ENCODE measurements at regions not wholly inside any gene's neighbourhood (a gene's known extent, or its start where the extent isn't known, plus 50 kb on each side); places are given as distances from the start of the nearest gene placed in this dataset.

GRCh38 chr18:46370898-46371297, 266.7 kb downstream of the HAUS1 start:
- H3K4me3 ChIP-seq, result no peak overlapping the region
- no peaks in the 10 kb centered on the region for H3K9me3 ChIP-seq
- H3K27ac ChIP-seq, result no peak overlapping the region
- TF ChIP-seq CTCF (IDR thresholded peaks at IDR 0.05), result no peak
- no peak for DNase-seq
- H3K4me1 ChIP-seq, result no peaks in the 10 kb centered on the region
- H3K36me3 ChIP-seq, result no peaks in the 10 kb centered on the region
- intact Hi-C loops (cut with DNase I; ENCODE audit: low total_unique reads), result no loop called here
- no peaks in the 10 kb centered on the region for H3K27me3 ChIP-seq

- H3K27ac ChIP-seq, result no peak overlapping the region
- intact Hi-C loops (cut with DNase I; ENCODE audit: low total_unique reads), result no loop called here
- no peak for TF ChIP-seq CTCF (IDR thresholded peaks at IDR 0.05)
- H3K4me3 ChIP-seq, result no peak overlapping the region
- no peaks in the 10 kb centered on the region for H3K36me3 ChIP-seq
- DNase-seq, result no peak
- no peaks in the 10 kb centered on the region for H3K9me3 ChIP-seq
- no peaks in the 10 kb centered on the region for H3K27me3 ChIP-seq
- no peaks in the 10 kb centered on the region for H3K4me1 ChIP-seq
Observed at GRCh38 chr18:46372670-46373069, 268.5 kb downstream of the HAUS1 start.

- intact Hi-C loops (cut with DNase I; ENCODE audit: low total_unique reads), result no loop called here
- DNase-seq, result no peak
Observed at GRCh38 chr18:46373131-46373530, 268.9 kb downstream of the HAUS1 start.

GRCh38 chr18:46373791-46374190, 269.6 kb downstream of the HAUS1 start:
- Histone ChIP-seq H3K27ac (no peak overlapping the region), H3K36me3 (no peaks in the 10 kb centered on the region), H3K9me3 (no peaks in the 10 kb centered on the region), H3K4me3 (no peak overlapping the region), H3K27me3 (no peaks in the 10 kb centered on the region), H3K4me1 (no peaks in the 10 kb centered on the region)
- no peak for TF ChIP-seq CTCF (IDR thresholded peaks at IDR 0.05)
- intact Hi-C loops (cut with DNase I; ENCODE audit: low total_unique reads), result no loop called here
- DNase-seq, result no peak

More at GRCh38 chr18:46373131-46373530, 268.9 kb downstream of the HAUS1 start:
- TF ChIP-seq CTCF (IDR thresholded peaks at IDR 0.05), result no peak
- Histone ChIP-seq H3K9me3 (no peaks in the 10 kb centered on the region), H3K4me3 (no peak overlapping the region), H3K27me3 (no peaks in the 10 kb centered on the region), H3K4me1 (no peaks in the 10 kb centered on the region), H3K27ac (no peak overlapping the region), H3K36me3 (no peaks in the 10 kb centered on the region)

GRCh38 chr18:46374850-46375249, 270.7 kb downstream of the HAUS1 start:
- Histone ChIP-seq H3K36me3 (no peaks in the 10 kb centered on the region), H3K4me3 (no peak overlapping the region), H3K27ac (no peak overlapping the region), H3K27me3 (no peaks in the 10 kb centered on the region), H3K9me3 (no peaks in the 10 kb centered on the region), H3K4me1 (no peaks in the 10 kb centered on the region)
- intact Hi-C loops (cut with DNase I; ENCODE audit: low total_unique reads), result no loop called here
- DNase-seq, result no peak
- no peak for TF ChIP-seq CTCF (IDR thresholded peaks at IDR 0.05)

- Histone ChIP-seq H3K4me3 (no peak overlapping the region), H3K27ac (no peak overlapping the region), H3K36me3 (no peaks in the 10 kb centered on the region), H3K9me3 (no peaks in the 10 kb centered on the region), H3K4me1 (no peaks in the 10 kb centered on the region), H3K27me3 (no peaks in the 10 kb centered on the region)
- intact Hi-C loops (cut with DNase I; ENCODE audit: low total_unique reads), result no loop called here
- TF ChIP-seq CTCF (IDR thresholded peaks at IDR 0.05), result no peak
- DNase-seq, result no peak
Observed at GRCh38 chr18:46377557-46377956, 273.4 kb downstream of the HAUS1 start.
